ENCODE measurements at regions not wholly inside any gene's neighbourhood (a gene's known extent, or its start where the extent isn't known, plus 50 kb on each side); places are given as distances from the start of the nearest gene placed in this dataset.

DNA sequence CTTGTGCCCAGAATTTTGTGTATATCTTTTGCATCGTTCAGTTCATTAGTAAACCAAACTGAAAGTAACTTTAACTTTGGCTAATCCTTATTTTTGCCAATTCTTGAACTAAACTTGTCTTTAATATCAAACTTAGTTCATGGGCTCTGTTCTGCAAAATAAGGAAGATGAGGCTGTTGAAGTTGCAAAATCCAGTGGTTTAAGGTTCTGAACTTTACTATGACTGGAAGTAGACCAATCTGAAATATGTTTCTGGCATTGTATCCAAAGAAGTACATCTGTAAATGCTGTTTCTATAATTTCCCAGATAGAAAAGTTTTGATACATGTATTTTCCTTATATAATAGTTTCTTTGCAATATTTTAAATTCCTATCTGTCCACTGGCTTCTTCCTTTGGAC is 238.1 kb downstream of the CETN3 start:
- H3K27ac ChIP-seq = no peak overlapping the region
- TF ChIP-seq, protein P1, sequence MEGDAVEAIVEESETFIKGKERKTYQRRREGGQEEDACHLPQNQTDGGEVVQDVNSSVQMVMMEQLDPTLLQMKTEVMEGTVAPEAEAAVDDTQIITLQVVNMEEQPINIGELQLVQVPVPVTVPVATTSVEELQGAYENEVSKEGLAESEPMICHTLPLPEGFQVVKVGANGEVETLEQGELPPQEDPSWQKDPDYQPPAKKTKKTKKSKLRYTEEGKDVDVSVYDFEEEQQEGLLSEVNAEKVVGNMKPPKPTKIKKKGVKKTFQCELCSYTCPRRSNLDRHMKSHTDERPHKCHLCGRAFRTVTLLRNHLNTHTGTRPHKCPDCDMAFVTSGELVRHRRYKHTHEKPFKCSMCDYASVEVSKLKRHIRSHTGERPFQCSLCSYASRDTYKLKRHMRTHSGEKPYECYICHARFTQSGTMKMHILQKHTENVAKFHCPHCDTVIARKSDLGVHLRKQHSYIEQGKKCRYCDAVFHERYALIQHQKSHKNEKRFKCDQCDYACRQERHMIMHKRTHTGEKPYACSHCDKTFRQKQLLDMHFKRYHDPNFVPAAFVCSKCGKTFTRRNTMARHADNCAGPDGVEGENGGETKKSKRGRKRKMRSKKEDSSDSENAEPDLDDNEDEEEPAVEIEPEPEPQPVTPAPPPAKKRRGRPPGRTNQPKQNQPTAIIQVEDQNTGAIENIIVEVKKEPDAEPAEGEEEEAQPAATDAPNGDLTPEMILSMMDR (IDR thresholded peaks at IDR 0.05) = no peak
- no peak for TF ChIP-seq POLR2A (IDR thresholded peaks at IDR 0.05)
- peaks cover 9% of the 10 kb centered on the region for H3K4me1 ChIP-seq
- no peaks in the 10 kb centered on the region for H3K27me3 ChIP-seq
- H3K36me3 ChIP-seq = no peaks in the 10 kb centered on the region
- intact Hi-C loops (cut with DNase I) = no loop called here
- no peaks in the 10 kb centered on the region for H3K9me3 ChIP-seq
- no peak overlapping the region for H3K4me3 ChIP-seq
- DNase-seq (ENCODE audit: extremely low spot score in 2 of 2) = no peak

DNA sequence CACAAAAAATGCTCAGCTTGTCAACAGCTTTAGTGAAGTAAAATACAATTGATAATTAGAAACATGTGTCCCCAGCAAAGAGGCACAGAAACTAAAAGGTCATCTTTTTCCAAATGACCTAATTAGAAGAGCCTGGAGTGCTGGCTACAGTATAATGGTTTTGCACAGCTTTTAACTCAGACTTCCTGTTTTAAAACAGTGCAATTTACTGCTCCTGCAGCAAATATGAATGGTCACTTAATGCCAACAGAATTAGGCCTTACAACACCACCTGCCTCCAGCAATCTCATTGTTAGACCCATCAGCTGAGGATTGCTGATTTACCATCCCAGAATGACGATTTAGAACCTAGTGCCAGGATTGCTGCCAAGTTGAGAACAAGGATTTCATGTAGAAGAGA is 239.3 kb downstream of the CETN3 start:
- intact Hi-C loops (cut with DNase I) = no loop called here

DNA sequence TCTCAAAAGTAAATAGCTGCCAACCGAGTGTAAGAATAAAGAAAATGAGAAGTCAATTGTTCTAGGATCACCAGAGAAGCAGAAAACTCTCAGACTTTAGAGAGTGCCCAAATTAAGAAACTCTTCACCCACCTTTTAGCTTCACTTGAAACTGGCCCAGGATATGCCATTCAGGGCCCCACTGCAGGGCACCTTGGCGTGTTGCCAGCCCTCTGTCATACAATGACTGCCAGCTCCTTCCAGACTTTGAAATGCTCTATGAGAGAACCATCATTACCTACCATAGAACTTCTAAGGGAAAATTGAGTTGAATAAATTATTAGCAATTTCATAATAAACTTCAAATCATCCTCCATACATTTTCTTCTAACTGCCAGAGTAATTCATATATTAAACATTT is 240.5 kb downstream of the CETN3 start:
- H3K27me3 ChIP-seq = no peaks in the 10 kb centered on the region
- no peaks in the 10 kb centered on the region for H3K9me3 ChIP-seq
- DNase-seq (ENCODE audit: extremely low spot score in 2 of 2) = no peak
- intact Hi-C loops (cut with DNase I) = no loop called here
- peaks cover 9% of the 10 kb centered on the region for H3K4me1 ChIP-seq
- no peak for TF ChIP-seq POLR2A (IDR thresholded peaks at IDR 0.05)
- no peak for TF ChIP-seq POLR2AphosphoS5 (IDR thresholded peaks at IDR 0.05; ENCODE audit: insufficient read depth in 1 of 2, low read depth in 1 of 2)
- TF ChIP-seq, protein P1 (IDR thresholded peaks at IDR 0.05) = no peak
- no peaks in the 10 kb centered on the region for H3K36me3 ChIP-seq
- H3K4me3 ChIP-seq = no peak overlapping the region
- no peak overlapping the region for H3K27ac ChIP-seq

More for the DNA sequence above, 239.3 kb downstream of the CETN3 start:
- Histone ChIP-seq H3K4me1 (peaks cover 9% of the 10 kb centered on the region), H3K27ac (no peak overlapping the region), H3K9me3 (no peaks in the 10 kb centered on the region), H3K4me3 (no peak overlapping the region), H3K36me3 (no peaks in the 10 kb centered on the region), H3K27me3 (no peaks in the 10 kb centered on the region)
- no peak for TF ChIP-seq POLR2AphosphoS5 (IDR thresholded peaks at IDR 0.05; ENCODE audit: insufficient read depth in 1 of 2, low read depth in 1 of 2)
- TF ChIP-seq POLR2A (IDR thresholded peaks at IDR 0.05) = no peak
- TF ChIP-seq, protein P1 (IDR thresholded peaks at IDR 0.05) = no peak
- no peak for DNase-seq (ENCODE audit: extremely low spot score in 2 of 2)

DNA sequence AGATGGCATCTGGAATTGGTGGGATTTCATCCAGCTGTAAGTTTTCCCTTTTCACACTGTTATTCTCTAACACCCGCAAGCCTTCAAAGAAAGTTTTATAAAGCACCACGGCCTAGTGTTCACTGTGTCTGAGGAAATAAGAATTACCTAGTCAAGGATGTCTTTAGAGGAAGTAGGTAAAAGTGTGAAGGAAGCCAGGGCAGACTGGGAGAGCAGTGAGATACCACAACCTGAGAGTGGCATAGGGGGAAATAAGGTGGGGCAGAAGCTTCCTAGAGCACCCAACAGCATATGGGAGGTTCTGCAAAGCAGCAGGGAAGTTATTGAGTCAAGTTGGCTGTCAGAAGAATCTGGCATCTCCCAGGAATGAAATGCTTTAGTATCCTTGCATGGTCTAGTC is 241.2 kb downstream of the CETN3 start:
- Histone ChIP-seq H3K9me3 (no peaks in the 10 kb centered on the region), H3K27ac (no peak overlapping the region), H3K4me3 (no peak overlapping the region), H3K27me3 (no peaks in the 10 kb centered on the region), H3K36me3 (no peaks in the 10 kb centered on the region), H3K4me1 (peaks cover 9% of the 10 kb centered on the region)
- TF ChIP-seq, protein P1 (IDR thresholded peaks at IDR 0.05) = no peak
- TF ChIP-seq POLR2A (IDR thresholded peaks at IDR 0.05) = no peak
- no peak for TF ChIP-seq POLR2AphosphoS5 (IDR thresholded peaks at IDR 0.05; ENCODE audit: insufficient read depth in 1 of 2, low read depth in 1 of 2)
- intact Hi-C loops (cut with DNase I) = no loop called here
- no peak for DNase-seq (ENCODE audit: extremely low spot score in 2 of 2)

DNA sequence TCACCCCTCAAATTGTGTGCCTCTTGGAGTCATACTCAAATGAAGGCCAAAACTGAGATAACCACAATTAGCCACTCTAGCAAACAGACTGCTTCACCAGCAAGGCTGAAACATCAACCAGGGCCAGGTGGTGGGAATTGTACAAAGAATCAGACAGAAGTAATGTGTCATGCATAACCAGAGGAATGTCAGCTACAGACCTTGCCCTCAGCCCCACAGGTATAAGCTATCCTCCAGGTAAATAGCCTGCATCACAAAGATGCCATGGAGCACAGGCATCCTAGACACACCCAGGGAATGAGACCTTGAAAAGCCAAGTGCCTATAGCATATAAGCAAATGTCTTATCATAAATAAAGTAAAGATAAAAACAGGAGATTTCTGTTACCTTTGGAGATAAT is 242.7 kb downstream of the CETN3 start:
- no peak overlapping the region for H3K4me3 ChIP-seq
- no peak for DNase-seq (ENCODE audit: extremely low spot score in 2 of 2)
- H3K36me3 ChIP-seq = no peaks in the 10 kb centered on the region
- TF ChIP-seq POLR2AphosphoS5 (IDR thresholded peaks at IDR 0.05; ENCODE audit: insufficient read depth in 1 of 2, low read depth in 1 of 2) (no peak), POLR2A (IDR thresholded peaks at IDR 0.05) (no peak)
- TF ChIP-seq, protein P1 (IDR thresholded peaks at IDR 0.05) = no peak
- no peaks in the 10 kb centered on the region for H3K27me3 ChIP-seq
- intact Hi-C loops (cut with DNase I) = no loop called here
- peaks cover 9% of the 10 kb centered on the region for H3K4me1 ChIP-seq
- H3K27ac ChIP-seq = no peak overlapping the region
- no peaks in the 10 kb centered on the region for H3K9me3 ChIP-seq
